Endothelial cell of umbilical vein (primary cell): ENCODE measurements at regions not wholly inside any gene's neighbourhood (a gene's known extent, or its start where the extent isn't known, plus 50 kb on each side); places are given as distances from the start of the nearest gene placed in this dataset.
A peak's percentile ranks its signal among the peaks of the same experiment; 100 is the strongest.

Source experiments
- BruUV-seq: library from RNA; stranded (reverse); fragments of 400-500 nt; replicated peaks from 2 replicates; lab custom pipeline; 2021; lab: Mats Ljungman, UMichigan
- CTCF ChIA-PET: fragments of 300-600, 350-600 bp; sonication (Branson Sonifier 250); formaldehyde crosslinking; loops from one replicate; lab custom pipeline; 2021; ENCODE audit warnings: antibody characterized with exemption, inconsistent platforms; lab: Charles Lee
- POLR2A ChIA-PET: fragments of 300-600, 350-600 bp; sonication (Branson Sonifier 250); formaldehyde crosslinking; loops from one replicate; lab custom pipeline; 2021; ENCODE audit warnings: antibody characterized with exemption, inconsistent platforms; lab: Charles Lee
- DNase-seq: peaks from one replicate; pipeline ENCODE4 v3.0.0-alpha.2; 2011; ENCODE audit warnings: low read depth, low spot score
- FAIRE-seq: peaks from 2 replicates; lab custom pipeline; 2011; peaks lifted over from hg19 to GRCh38; lab: Jason Lieb, UNC
- H2AFZ ChIP-seq: 2 replicates; pipeline ENCODE4 v1.6.0; 2012; ENCODE audit warnings: low read depth, low read length, control low read depth, inconsistent platforms
- H3K27ac ChIP-seq: 2 replicates; pipeline ENCODE4 v1.5.1; 2011; ENCODE audit warnings: low read depth, mild to moderate bottlenecking, control low read depth, low read length, moderate library complexity; ENCODE audit not compliant: insufficient read depth
- H3K27me3 ChIP-seq, 2 experiments: 2 replicates each; pipeline versions ENCODE4 v1.6.0 to v1.6.1; 2011; ENCODE audit warnings: low read length in 2 of 2, mixed read lengths in 1 of 2; ENCODE audit not compliant: control insufficient read depth in 2 of 2, insufficient read depth in 2 of 2
- H3K36me3 ChIP-seq, 2 experiments: 2 replicates in 1 of 2; 3 replicates in 1 of 2; pipeline ENCODE4 v1.5.1; 2011; ENCODE audit warnings: low read length in 2 of 2, mild to moderate bottlenecking in 1 of 2, moderate library complexity in 1 of 2; ENCODE audit not compliant: control insufficient read depth in 2 of 2, insufficient read depth in 2 of 2; ENCODE audit errors: extremely low read depth in 1 of 2
- H3K4me1 ChIP-seq: 3 replicates; pipeline ENCODE4 v1.5.1; 2011; ENCODE audit warnings: mild to moderate bottlenecking, low read length; ENCODE audit not compliant: control insufficient read depth, insufficient read depth; ENCODE audit errors: extremely low read depth
- H3K4me2 ChIP-seq: 2 replicates; pipeline ENCODE4 v1.6.1; 2011; ENCODE audit warnings: low read length, control low read depth, mixed read lengths; ENCODE audit not compliant: insufficient read depth
- H3K4me3 ChIP-seq, 3 experiments: fragments of 200-600 bp in 1 of 3; sonication (generic), shearing (Covaris generic) in 1 of 3; replicated peaks in 1 of 3; 2 replicates each; pipeline ENCODE4 v1.5.1; 2011 to 2016; ENCODE audit warnings: control low read depth in 3 of 3, low read length in 3 of 3, mild to moderate bottlenecking in 2 of 3, inconsistent platforms in 1 of 3, low read depth in 1 of 3, moderate library complexity in 1 of 3; ENCODE audit not compliant: insufficient read depth in 1 of 3
- H3K79me2 ChIP-seq: 2 replicates; pipeline ENCODE4 v1.6.0; 2012; ENCODE audit warnings: low read length, inconsistent platforms; ENCODE audit not compliant: control insufficient read depth, insufficient read depth
- H3K9ac ChIP-seq: replicated peaks from 2 replicates; pipeline ENCODE3; 2011; ENCODE audit warnings: low read length, control low read depth; ENCODE audit not compliant: insufficient read depth; ENCODE audit errors: extremely low read depth
- H3K9me1 ChIP-seq: replicated peaks from 3 replicates; pipeline ENCODE4 v1.6.0; 2011; ENCODE audit warnings: mild to moderate bottlenecking, low read length; ENCODE audit not compliant: control insufficient read depth, insufficient read depth; ENCODE audit errors: extremely low read depth
- H3K9me3 ChIP-seq: replicated peaks from 2 replicates; pipeline ENCODE4 v1.5.1; 2012; ENCODE audit warnings: low read length, inconsistent platforms; ENCODE audit not compliant: control insufficient read depth, insufficient read depth
- H4K20me1 ChIP-seq: replicated peaks from 2 replicates; pipeline ENCODE3; 2011; ENCODE audit warnings: mild to moderate bottlenecking, low read length; ENCODE audit not compliant: control insufficient read depth, insufficient read depth; ENCODE audit errors: extremely low read depth
- CTCF ChIP-seq, 2 donors: IDR thresholded peaks; 1 replicate in 1 of 2; 2 replicates in 1 of 2; pipeline ENCODE4 v1.5.1; 2011; ENCODE audit warnings: low read length in 2 of 2, mild to moderate bottlenecking in 2 of 2, moderate library complexity in 2 of 2, control low read depth in 1 of 2, inconsistent platforms in 1 of 2, low read depth in 1 of 2; ENCODE audit not compliant: insufficient read depth in 1 of 2; ENCODE audit errors: extremely low read depth in 1 of 2
- EZH2 ChIP-seq: IDR thresholded peaks from 2 replicates; pipeline ENCODE4 v1.6.1; 2012; ENCODE audit warnings: borderline replicate concordance, low read depth, mild to moderate bottlenecking, moderate library complexity, low read length, inconsistent platforms; ENCODE audit not compliant: severe bottlenecking
- FOS ChIP-seq: IDR thresholded peaks from 2 replicates; pipeline ENCODE4 v1.6.1; 2011; ENCODE audit warnings: mild to moderate bottlenecking, low read length, moderate library complexity, borderline replicate concordance; ENCODE audit not compliant: insufficient read depth
- GATA2 ChIP-seq: IDR thresholded peaks from 2 replicates; pipeline ENCODE4 v1.7.0; 2011; ENCODE audit warnings: low read depth, mild to moderate bottlenecking, moderate library complexity, mixed read lengths, low read length; ENCODE audit not compliant: insufficient read length, insufficient read depth
- JUN ChIP-seq: IDR thresholded peaks from 2 replicates; pipeline ENCODE4 v1.6.1; 2011; ENCODE audit warnings: borderline replicate concordance, low read depth; ENCODE audit not compliant: insufficient read length, insufficient read depth
- MAX ChIP-seq: IDR thresholded peaks from 2 replicates; pipeline ENCODE4 v1.6.1; 2011; ENCODE audit not compliant: insufficient read depth, insufficient read length
- MYC ChIP-seq: IDR thresholded peaks from one replicate; pipeline ENCODE4 v1.6.1; 2011; ENCODE audit warnings: mild to moderate bottlenecking, low read depth, low read length
- POLR2A ChIP-seq: IDR thresholded peaks from 2 replicates; pipeline ENCODE4 v1.6.1; 2012; ENCODE audit warnings: low read depth, mild to moderate bottlenecking, control low read depth, low read length
- POLR2AphosphoS5 ChIP-seq: IDR thresholded peaks from 2 replicates; pipeline ENCODE4 v1.6.1; 2012; ENCODE audit warnings: low read depth, mild to moderate bottlenecking, control low read depth, low read length, moderate library complexity; ENCODE audit not compliant: insufficient read depth
- dilution Hi-C: fragments of 300-500 bp; cut with MboI; formaldehyde crosslinking; loops from one replicate; pipeline ENCODE4 v1.15.0; 2019; ENCODE audit warnings: low sequenced_read_pairs; ENCODE audit not compliant: extremely low pct_ligation_motif_present
- intact Hi-C: fragments of 100-400 bp; cut with micrococcal nuclease; formaldehyde crosslinking; loops from one replicate; pipeline ENCODE4 v1.10.0; 2022

GRCh38 chr12:92331383-92331782 lies 185.7 kb upstream of the BTG1 start:
- no peaks in the 10 kb centered on the region for H3K4me1 ChIP-seq
- dilution Hi-C loops (no loop called here), intact Hi-C loops (no loop called here)
- no peak overlapping the region for H3K27ac ChIP-seq
- no peaks in the 10 kb centered on the region for H3K79me2 ChIP-seq
- TF ChIP-seq MYC, result no peak
- no peak for TF ChIP-seq POLR2A
- TF ChIP-seq FOS, result no peak
- no peak for TF ChIP-seq POLR2AphosphoS5
- no peak for TF ChIP-seq CTCF (IDR thresholded peaks at IDR 0.05; ENCODE audit: extremely low read depth in 1 of 2, insufficient read depth in 1 of 2, low read depth in 1 of 2, low read length in 2 of 2)
- no peak for TF ChIP-seq GATA2
- no peak for TF ChIP-seq JUN
- no peak for TF ChIP-seq EZH2
- no peak for TF ChIP-seq MAX
- no peak overlapping the region for H3K4me2 ChIP-seq
- no peaks in the 10 kb centered on the region for H3K27me3 ChIP-seq
- peak; percentile 72 for DNase-seq
- no peaks in the 10 kb centered on the region for H3K9me1 ChIP-seq
- no TSS peak for BruUV-seq
- POLR2A ChIA-PET, result interaction anchor here (0.5 kb wide), 1 partner anchor 120 kb away, joined by 3 read pairs; no protein-coding TSS in a partner anchor
- H3K4me3 ChIP-seq, result no peak overlapping the region
- no peaks in the 10 kb centered on the region for H4K20me1 ChIP-seq
- no peak overlapping the region for H3K9ac ChIP-seq
- FAIRE-seq, result no peak
- no peaks in the 10 kb centered on the region for H3K36me3 ChIP-seq
- CTCF ChIA-PET, result interaction anchor here (1.2 kb wide), 1 partner anchor 20 kb away, joined by 3 read pairs; no protein-coding TSS in a partner anchor
- H3K9me3 ChIP-seq, result no peaks in the 10 kb centered on the region
- no peak overlapping the region for H2AFZ ChIP-seq
